GM18519 (cell line): ENCODE measurements at regions not wholly inside any gene's neighbourhood (a gene's known extent, or its start where the extent isn't known, plus 50 kb on each side); places are given as distances from the start of the nearest gene placed in this dataset.

Experiments used
- ATAC-seq: cut with Tn5 transposase; IDR thresholded peaks from one replicate; pipeline ENCODE4 v1.9.1; 2021; ENCODE audit warnings: mild to moderate bottlenecking, moderate library complexity; ENCODE audit not compliant: unreplicated experiment, low FRiP score

- no peak for ATAC-seq
Measured at GRCh38 chr2:174669336-174669735, 71.7 kb upstream of the WIPF1 start.

DNA sequence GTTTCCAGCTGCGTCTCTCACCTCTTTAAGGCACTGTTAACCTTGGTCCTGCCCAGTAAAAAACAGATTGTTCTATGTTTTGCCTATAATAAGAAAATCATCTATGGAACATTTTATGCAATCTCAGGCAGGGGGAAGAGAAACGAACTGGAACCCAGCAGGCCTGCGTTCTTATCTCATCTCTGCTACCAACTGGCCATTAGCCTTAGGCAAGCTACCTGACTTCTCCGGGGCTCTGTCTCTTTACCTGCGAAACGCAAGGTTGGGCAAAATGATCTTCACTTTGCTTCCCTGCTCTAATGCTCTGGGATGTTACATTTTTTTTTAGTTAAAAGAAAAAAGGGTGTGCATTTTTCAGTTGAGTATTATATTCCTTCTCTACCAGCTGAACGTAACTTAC is 70.5 kb upstream of the WIPF1 start:
- ATAC-seq, result no peak

DNA sequence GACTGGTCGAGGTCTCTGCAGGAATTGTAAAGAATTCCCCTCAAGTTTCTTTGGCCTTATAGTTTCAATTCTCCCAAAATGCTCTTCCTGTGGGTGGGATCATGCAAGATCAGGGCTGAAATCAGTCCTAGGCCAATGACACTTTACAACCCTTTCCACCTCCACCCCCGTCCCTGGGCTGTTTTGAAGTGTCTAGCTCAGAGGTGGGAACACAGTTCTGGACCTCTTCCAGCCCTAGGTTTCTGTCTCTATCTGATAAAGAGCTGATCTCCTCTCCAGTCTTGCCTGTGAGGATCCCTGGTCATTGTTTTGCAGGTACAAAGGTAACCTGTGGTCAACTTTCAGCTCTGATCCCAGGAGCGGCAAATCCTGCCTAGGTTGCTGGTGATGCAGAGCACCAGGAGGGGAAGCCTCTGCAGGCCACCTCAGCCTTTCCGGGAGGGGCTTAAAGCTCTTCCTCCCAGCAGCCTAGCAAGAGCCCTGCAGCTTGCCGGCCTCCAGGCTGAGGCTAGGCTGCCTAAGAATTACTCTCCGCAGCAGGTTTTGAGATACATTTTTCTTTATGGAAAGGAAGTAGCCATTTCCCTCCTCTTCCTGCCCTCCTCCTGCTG is 69.8 kb upstream of the WIPF1 start:
- no peak for ATAC-seq

DNA sequence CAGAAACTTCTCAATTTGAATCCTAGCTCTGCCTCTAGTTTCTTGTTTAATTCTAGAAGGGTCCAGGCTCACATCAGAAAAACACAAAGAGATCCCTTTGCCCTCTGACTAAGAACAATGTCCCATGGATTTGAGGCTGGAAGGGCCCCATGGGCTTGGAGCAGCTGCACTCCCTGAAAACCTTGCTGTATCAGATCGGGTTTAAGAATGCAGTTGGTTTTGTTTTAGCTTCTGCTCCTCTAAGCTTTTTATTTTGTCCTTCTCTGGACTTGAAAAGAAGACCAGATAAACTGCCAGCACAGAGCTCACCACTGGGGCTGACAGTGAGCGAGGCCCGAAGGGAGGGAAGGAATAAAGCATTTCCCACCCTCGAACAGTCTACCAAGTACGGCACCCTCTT is 69.2 kb upstream of the WIPF1 start:
- no peak for ATAC-seq

- no peak for ATAC-seq
Measured at GRCh38 chr2:174666312-174666711, 68.7 kb upstream of the WIPF1 start.

DNA sequence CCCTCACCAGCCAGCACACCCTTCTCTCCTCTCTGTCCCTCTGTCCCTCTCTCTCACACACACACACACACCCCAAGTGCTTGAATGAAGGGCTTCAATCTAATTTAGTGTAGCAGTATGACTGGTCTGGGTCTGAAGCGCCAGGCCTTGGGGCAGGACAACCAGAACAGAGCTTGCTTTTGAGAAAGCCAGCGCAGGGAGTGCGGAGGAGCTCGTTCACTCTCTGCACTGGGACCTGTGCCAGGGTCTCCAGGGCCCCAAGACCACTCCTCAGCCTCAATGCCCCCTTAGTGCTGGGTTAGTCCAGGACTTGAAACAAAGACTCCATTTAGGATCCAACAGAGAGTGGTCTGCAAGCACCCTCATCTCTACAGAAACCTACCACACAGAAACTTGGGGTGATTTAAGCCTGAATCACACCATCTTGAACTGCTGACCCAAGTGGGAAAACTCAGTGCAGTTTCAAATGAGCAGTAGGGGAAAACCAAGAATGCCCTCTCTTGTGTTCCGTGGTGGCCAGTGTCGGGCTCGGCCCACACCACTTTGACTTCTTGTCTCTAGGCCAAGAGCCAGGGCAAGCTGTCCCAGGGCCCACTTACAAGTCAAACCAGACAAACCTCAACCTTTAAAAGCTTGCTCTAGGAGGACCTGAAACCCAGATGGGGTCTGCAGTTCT is 66.6 kb upstream of the WIPF1 start:
- no peak for ATAC-seq

DNA sequence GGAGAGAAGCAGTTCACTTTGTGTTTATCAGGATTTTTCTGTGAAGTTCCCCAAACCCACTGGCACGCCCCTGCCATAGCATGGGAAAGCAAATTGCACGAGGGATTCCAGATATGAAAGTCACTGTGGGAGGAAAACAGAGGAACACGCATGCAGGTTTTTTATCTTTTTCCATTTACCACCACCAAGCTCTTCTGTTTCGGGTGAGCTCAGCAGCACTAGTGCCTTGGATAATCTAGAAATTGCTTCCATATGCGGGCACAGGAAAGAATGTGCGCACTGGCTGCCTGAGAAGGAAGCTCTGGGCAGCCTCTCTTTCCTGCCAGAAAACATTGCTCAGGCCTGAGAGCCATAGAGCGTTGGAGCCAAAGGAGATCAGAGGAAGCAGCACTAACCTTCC is 65.9 kb upstream of the WIPF1 start:
- no peak for ATAC-seq

- ATAC-seq, result no peak
Measured at GRCh38 chr2:174662859-174663258, 65.3 kb upstream of the WIPF1 start.

DNA sequence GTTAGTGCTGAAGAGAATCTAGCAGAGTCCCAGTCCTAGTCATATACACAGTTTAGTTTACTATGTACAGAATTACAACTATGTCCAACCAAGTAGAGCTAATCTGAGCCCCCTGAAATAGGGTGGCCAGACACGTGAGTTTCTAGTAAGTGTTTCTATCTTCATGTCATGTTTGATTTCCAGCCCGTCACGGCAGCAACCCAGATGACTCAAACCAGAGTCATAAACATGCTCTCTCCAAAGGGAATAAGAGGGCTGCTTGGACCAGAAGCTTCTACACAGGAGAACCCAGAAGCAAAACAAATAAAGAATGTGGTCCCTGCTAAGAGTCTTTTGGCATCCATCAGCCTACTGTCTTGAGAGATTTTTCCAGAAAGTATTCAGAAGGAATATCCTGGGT is 64.9 kb upstream of the WIPF1 start:
- ATAC-seq, result no peak

DNA sequence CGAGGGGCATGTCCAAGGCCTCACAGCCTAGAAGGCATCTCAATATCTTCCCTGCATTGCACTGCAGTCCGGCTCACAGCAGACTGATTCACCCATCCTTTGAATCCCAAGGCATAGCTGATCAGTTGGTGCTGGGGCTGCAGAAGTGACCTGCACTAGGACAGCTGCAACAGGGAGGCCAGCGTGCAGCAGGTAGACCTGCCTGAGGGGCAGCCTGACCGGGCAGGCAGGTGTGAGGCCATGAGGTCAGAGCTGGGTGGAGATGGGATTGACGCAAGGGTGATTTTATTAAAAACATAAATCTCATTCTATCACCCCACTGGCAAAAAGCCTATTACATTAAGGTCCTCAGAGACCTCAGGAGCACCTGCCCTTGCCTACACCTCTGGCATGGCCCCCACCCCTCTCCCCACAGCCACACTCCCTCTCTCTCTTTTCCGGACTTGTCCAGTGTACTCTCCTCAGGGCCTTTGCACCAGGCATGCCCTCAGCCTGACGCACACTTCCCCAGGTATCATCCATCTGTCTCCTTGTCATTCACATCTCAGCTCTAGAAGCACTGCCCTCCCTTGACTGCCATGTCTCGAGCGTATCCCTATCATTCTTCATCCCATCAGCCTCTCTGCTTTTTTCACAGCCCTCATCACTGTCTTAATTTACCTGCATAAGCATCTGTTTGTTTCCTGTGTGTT is 63.5 kb upstream of the WIPF1 start:
- no peak for ATAC-seq

- ATAC-seq, result no peak
Measured at GRCh38 chr2:174659069-174659900, 61.7 kb upstream of the WIPF1 start.

DNA sequence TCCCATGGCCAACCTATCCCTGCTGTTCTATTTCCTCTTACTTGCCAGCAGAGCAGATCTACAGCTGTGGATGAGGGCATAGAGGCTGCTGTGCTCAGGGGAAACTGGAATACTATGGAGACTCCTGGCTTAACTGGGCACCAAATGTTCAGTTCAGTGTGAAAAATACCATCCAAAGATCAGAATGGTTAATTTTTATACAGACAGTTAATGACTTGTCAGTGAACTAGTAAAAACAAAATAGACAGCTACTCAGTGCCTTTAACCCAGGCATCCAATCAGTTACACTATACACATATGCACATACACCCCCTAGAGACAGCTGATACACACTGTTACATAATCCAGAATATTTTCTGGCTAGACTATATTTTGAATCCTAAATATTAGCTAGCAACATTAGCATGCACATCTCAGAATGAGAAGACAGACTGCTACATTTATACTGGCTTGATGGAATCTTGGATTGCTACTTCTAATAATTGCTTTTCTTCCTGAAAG is 59.1 kb upstream of the WIPF1 start:
- no peak for ATAC-seq

DNA sequence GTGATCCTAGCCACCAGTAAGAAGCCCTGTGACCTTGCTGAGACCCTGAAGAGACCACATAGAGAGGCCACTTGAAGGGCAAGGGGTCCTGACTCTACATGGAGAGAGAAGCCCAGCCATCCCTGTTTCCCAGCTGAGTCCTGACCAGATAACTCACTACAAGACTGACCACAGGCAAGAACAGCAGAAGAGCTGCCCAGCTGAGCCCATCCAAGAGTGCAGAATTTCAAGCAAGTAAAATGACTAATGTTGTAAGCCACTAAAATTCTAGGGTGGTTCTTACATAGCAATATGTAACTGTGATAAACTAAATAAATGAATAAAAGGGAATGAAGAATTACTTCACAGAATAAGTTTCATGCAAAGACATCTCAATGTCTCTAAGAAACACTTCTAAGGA is 58.4 kb upstream of the WIPF1 start:
- no peak for ATAC-seq

- no peak for ATAC-seq
Measured at GRCh38 chr2:174654419-174654941, 56.9 kb upstream of the WIPF1 start.

DNA sequence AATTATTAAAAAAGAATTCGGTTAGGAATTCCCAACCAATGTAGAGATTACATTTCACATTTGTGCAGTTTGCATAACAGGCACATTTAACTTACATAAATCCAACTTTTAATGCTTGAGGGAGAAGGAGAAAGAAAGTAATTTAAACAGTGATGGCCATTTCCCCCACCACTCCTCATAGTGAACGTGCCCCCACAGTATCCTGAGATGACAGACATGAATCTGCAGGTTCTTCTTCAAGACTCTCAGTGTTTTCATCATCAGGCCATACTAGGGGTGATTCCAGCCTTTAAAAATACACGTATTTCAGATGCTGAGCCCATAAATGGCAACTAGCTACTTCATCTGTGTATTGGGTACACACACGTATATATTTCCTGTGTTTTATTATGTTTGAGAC is 51.3 kb upstream of the WIPF1 start:
- ATAC-seq, result no peak
